AG08396 (cell line): ENCODE measurements at regions not wholly inside any gene's neighbourhood (a gene's known extent, or its start where the extent isn't known, plus 50 kb on each side); places are given as distances from the start of the nearest gene placed in this dataset.

Source experiments
- DNase-seq: peaks from one replicate; pipeline ENCODE4 v3.0.0; 2012; ENCODE audit warnings: low spot score, mixed read lengths

- DNase-seq = no peak
These were observed 456.2 kb upstream of the DAB2 start for GRCh38 chr5:39880985-39881384.

DNA sequence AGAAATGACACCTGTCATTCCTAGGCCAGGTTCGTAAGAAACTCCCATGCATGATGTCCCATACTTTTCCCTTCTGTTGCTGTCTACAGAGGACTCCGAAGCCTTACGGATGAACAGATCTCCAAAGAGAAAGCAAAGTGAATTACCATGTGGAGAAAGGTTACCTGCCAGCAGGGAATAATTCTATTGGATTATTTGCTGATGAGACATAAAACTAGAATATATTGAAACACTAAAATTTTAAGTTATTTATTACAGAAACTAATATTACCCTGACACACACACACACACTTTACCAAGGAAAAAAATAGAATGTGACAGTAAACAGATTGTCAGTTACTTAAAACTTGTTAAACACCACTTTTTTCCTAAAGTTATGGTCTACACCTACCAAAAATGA, 452.7 kb upstream of the DAB2 start:
- DNase-seq = no peak

- DNase-seq = no peak
These were observed 451.4 kb upstream of the DAB2 start for GRCh38 chr5:39876146-39876545.

DNA sequence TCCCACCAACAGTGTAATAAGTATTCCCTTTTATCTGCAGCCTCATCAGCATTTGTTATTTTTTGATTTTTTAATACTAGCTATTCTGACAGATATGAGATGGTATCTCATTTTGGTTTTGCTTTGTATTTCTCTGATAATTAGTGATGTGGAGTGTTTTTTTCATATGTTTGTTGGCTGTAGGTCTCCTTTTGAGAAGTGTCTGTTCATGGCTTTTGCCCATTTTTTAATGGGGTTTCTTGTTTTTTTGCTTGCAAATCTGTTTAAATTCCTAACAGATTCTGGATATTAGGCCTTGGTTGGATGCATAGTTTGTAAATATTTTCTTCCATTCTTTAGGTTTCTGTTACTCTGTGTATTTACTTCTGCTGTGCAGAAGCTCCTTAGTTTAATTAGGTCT, 445.4 kb upstream of the DAB2 start:
- no peak for DNase-seq

- DNase-seq = no peak
These were observed 444.6 kb upstream of the DAB2 start for GRCh38 chr5:39869396-39869795.

- DNase-seq = no peak
These were observed 443.1 kb upstream of the DAB2 start for GRCh38 chr5:39867923-39868322.

GRCh38 chr5:39863926-39864552, 439.3 kb upstream of the DAB2 start:
- no peak for DNase-seq

DNA sequence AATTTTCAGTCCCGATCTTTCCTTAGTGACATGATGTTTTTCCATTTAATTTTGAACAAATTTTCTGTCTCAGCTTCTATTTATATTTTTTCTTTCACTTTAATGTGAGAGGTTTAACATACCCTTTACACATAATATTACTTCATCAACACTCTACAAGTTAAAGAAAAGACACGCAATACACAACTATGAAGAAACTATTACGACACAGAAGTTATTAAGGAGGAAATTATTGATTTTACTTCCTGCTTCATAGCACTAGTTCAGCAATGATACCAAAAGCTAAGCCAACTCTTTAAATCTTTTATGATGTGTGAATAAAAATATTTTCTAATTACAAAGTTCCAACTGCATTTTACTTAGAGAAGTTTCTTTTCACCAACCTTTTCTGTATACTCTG, 432.3 kb upstream of the DAB2 start:
- no peak for DNase-seq

- no peak for DNase-seq
These were observed 430.1 kb upstream of the DAB2 start for GRCh38 chr5:39854771-39855410.

DNA sequence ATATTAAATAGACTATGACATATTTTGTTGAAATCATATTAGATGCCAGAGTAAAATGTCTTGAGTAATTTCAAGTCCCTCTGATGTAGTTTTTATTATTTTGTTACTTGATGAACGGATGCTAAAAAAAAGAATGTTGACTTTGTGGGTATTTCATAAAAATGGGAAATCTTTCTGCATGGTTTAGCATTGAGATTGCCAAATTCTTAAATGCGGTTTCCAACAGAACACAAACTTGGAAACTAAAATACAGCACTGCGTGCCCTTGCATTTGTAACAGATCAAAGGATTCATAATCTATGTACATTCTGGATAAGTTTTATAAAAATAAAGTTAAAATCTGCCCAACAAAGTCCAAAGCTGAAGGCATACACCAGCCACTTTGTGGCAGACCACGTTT, 425.5 kb upstream of the DAB2 start:
- DNase-seq = no peak

- no peak for DNase-seq
These were observed 421.4 kb upstream of the DAB2 start for GRCh38 chr5:39846144-39846543.

- no peak for DNase-seq
These were observed 419.0 kb upstream of the DAB2 start for GRCh38 chr5:39843767-39844166.

DNA sequence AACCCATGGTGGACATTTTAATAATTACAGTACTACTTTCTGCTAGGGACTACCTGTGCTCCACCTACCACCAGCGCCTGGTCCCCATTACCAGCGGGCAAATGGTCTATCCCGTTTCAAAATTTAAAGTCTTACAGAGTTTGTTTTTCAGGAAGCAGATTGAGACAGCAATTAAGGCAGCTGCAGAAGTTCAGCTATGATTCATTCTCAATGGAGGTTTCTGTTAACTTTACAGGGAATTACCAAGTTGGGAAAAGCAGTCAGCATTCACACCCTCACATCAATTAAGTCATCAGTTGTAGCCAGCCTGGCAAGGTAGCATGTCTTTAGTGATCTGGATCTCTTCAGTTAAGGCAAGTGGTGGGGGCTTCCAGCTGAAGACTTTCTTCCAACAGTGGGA, 410.6 kb upstream of the DAB2 start:
- no peak for DNase-seq

DNA sequence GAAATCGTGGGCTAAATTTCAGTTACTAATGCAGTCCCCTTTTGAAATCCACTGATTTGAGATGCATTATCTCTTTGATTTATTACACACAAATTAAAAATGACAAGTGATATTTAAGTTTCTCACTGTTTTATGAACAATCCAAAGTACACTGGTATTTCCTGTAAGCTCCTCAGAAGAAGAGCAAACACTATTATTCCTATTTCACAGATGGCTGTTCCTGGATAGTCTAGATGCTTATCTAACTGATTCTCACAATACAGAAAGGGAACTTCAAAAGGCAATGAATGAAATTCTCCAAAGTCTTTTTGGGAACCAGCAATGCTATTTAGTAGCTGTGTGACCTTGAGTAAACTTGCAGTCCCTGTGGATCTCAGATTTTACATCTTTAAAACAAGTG, 404.7 kb upstream of the DAB2 start:
- DNase-seq = no peak

DNA sequence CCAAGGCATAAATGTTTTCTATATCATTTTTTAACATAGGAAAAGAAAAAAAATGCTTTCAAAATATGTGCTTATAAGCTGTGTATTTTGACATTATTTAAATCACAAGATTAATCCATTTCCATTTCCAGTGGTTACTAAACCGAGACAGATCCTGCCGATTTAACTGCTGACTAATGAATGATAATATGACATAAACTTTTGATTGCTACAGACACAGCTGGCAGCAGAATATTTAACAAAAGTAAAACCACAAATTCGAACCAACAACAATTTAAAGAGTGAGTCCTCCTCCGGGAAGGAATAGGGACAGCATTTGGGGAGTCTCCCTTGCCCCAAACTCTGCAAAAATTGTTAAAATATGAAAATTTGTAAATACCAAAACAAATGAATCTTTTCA, 401.3 kb upstream of the DAB2 start:
- no peak for DNase-seq

- no peak for DNase-seq
These were observed 400.5 kb upstream of the DAB2 start for GRCh38 chr5:39825301-39825700.

DNA sequence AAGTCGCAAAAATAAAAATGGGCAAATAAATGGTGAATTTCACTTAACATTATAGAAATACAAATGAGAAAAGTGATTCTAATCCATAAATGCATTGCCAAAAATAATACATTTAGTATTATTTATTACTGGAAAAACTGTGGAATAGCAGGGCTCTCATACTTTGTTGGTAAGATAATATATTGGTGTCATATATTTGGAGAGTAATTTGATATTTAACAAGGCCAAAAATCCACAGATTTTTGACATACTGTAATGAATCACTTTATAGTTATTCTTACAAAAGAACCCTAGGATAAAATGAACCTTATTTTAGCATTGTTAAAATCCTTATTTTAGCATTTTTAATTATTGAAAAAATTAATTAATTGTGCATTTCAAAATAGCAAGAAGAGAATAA, 397.2 kb upstream of the DAB2 start:
- no peak for DNase-seq

- DNase-seq = no peak
These were observed 392.1 kb upstream of the DAB2 start for GRCh38 chr5:39816866-39817265.

DNA sequence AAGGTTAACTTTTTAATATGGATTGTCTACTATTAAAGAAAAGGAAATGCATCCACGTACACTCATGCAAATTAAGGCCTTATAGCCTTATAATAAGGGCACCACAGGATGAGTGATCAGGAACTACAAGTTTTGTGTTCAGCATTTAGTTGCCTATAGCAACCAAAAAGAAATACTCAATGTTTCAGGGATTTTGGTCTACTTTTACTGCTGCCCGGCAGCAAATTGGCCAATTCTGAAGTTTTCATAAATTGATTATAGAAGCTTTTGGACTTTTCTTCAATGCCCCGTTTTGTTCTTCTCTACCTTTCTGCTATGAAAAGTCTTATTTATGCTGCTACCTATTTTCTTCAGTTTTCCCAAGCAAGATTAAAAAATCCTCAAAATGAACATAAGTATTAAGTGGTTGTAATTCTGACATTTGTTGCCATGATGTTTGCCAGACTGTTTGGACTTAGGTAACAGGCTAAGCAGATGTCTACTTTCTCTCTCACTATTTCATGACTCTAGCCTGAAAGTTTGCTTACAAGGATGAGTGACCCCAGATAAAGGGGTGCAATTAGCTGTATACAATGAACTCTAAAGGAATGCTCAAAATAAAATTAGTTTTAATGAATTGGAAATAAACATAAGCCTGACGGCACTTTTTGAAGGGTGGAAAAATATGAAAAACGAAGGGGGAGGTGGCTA, 391.5 kb upstream of the DAB2 start:
- no peak for DNase-seq

- no peak for DNase-seq
These were observed 390.9 kb upstream of the DAB2 start for GRCh38 chr5:39815711-39816110.

GRCh38 chr5:39811381-39811780, 386.6 kb upstream of the DAB2 start:
- DNase-seq = no peak

DNA sequence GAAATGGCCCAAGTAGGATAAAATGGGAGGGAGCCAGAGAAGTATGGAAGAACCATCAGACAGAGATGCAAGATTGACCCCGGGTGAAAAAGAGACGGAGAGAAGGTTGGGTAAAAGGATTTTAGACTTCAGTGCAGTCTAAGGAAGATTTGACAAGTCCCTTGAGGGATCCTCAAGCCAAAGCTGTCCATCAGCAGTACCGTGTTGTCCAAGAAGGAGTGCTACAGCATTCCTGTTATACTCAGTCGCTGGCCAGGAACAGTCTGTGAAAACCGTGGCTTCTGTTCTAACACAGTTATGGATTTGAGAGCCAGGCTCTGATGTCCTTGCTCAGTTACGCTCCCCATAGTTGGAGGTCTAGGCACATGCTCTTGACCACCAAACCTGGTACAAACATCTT, 383.9 kb upstream of the DAB2 start:
- no peak for DNase-seq

GRCh38 chr5:39801306-39801705, 376.5 kb upstream of the DAB2 start:
- DNase-seq = no peak
